Uterus (tissue), 2 donors: ENCODE measurements at regions not wholly inside any gene's neighbourhood (a gene's known extent, or its start where the extent isn't known, plus 50 kb on each side); places are given as distances from the start of the nearest gene placed in this dataset.

ENCODE experiments used
- POLR2A ChIP-seq, 2 donors: fragments of 450-650 bp; IDR thresholded peaks; one replicate each; pipeline ENCODE4 v1.6.1; 2016; ENCODE audit warnings: antibody characterized with exemption in 2 of 2, mild to moderate bottlenecking in 1 of 2, moderate library complexity in 1 of 2
- TF ChIP-seq, protein P1 (sequence below), 4 experiments: fragments of 200-600 bp in 2 of 4; fragments of 450-650 bp in 2 of 4; sonication (generic) in 2 of 4; IDR thresholded peaks; one replicate each; pipeline ENCODE4 v1.5.1; 2016 to 2019; ENCODE audit warnings: antibody characterized with exemption in 4 of 4, mild to moderate bottlenecking in 2 of 4, moderate library complexity in 1 of 4

DNA sequence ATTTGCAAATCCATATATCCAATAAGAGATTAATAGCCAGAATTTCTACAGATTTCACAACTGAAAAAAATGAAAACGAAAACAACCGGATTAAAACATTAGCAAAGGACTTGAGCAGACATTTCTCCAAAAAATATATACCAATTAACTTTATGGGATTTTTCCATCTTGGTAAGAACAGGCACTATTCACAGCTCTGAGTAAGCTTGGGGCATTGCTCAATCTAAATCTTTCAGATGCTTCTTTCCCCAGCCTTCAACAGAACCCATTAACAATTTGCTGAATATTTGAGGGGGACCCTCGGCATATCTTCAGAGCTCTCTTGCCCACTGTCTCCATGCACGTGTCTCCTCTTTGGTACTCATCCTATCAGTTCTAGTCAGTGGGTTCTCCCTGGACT is 111.7 kb upstream of the CD93 start:
- TF ChIP-seq, protein P1, sequence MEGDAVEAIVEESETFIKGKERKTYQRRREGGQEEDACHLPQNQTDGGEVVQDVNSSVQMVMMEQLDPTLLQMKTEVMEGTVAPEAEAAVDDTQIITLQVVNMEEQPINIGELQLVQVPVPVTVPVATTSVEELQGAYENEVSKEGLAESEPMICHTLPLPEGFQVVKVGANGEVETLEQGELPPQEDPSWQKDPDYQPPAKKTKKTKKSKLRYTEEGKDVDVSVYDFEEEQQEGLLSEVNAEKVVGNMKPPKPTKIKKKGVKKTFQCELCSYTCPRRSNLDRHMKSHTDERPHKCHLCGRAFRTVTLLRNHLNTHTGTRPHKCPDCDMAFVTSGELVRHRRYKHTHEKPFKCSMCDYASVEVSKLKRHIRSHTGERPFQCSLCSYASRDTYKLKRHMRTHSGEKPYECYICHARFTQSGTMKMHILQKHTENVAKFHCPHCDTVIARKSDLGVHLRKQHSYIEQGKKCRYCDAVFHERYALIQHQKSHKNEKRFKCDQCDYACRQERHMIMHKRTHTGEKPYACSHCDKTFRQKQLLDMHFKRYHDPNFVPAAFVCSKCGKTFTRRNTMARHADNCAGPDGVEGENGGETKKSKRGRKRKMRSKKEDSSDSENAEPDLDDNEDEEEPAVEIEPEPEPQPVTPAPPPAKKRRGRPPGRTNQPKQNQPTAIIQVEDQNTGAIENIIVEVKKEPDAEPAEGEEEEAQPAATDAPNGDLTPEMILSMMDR (IDR thresholded peaks at IDR 0.05) = no peak
- no peak for TF ChIP-seq POLR2A (IDR thresholded peaks at IDR 0.05)
